SU-DHL-6 (cell line): ENCODE measurements at regions not wholly inside any gene's neighbourhood (a gene's known extent, or its start where the extent isn't known, plus 50 kb on each side); places are given as distances from the start of the nearest gene placed in this dataset.

Experiments used
- H2AFZ ChIP-seq: fragments of 200-600 bp; sonication (generic); 2 replicates; pipeline ENCODE4 v1.6.1; 2014; ENCODE audit warnings: low read depth, mild to moderate bottlenecking, moderate library complexity, mixed read lengths, antibody characterized with exemption, low read length; ENCODE audit not compliant: severe bottlenecking
- H3F3A ChIP-seq: fragments of 200-600 bp; shearing (Covaris generic); 2 replicates; pipeline ENCODE4 v1.6.0; 2016; ENCODE audit warnings: antibody characterized with exemption, mild to moderate bottlenecking; ENCODE audit not compliant: insufficient read depth
- H3K27ac ChIP-seq: fragments of 200-600 bp; sonication (generic); 2 replicates; pipeline ENCODE4 v1.5.1; 2016; ENCODE audit warnings: low read depth, mild to moderate bottlenecking, low read length, moderate library complexity, mixed read lengths
- H3K27me3 ChIP-seq: fragments of 200-600 bp; sonication (generic), shearing (Covaris generic); 2 replicates; pipeline ENCODE4 v1.6.0; 2014; ENCODE audit warnings: mild to moderate bottlenecking, low read length
- H3K36me3 ChIP-seq: fragments of 200-600 bp; sonication (generic); 2 replicates; pipeline ENCODE4 v1.6.1; 2014; ENCODE audit warnings: mild to moderate bottlenecking, low read length, mixed read lengths
- H3K4me2 ChIP-seq: fragments of 300-600, 200-600 bp; shearing (Covaris generic), sonication (generic); 2 replicates; pipeline ENCODE4 v1.6.0; 2014; ENCODE audit warnings: low read length, low read depth, mild to moderate bottlenecking; ENCODE audit not compliant: poor library complexity, severe bottlenecking
- H3K4me3 ChIP-seq: fragments of 200-600 bp; sonication (generic); 2 replicates; pipeline ENCODE4 v1.5.1; 2014; ENCODE audit warnings: antibody characterized with exemption, low read length, mild to moderate bottlenecking, mixed read lengths; ENCODE audit not compliant: insufficient read depth, poor library complexity, severe bottlenecking
- H3K79me2 ChIP-seq: fragments of 200-600 bp; sonication (generic); 2 replicates; pipeline ENCODE4 v1.6.1; 2014; ENCODE audit warnings: mild to moderate bottlenecking, low read length, moderate library complexity; ENCODE audit not compliant: insufficient read depth
- H3K9ac ChIP-seq: fragments of 200-600 bp; sonication (generic); 2 replicates; pipeline ENCODE4 v1.7.0; 2014; ENCODE audit warnings: mild to moderate bottlenecking, low read length
- H3K9me2 ChIP-seq: fragments of 200-600 bp; sonication (generic); replicated peaks from 2 replicates; pipeline ENCODE4 v1.6.1; 2014; ENCODE audit warnings: low read length; ENCODE audit not compliant: insufficient read depth
- H3K9me3 ChIP-seq: fragments of 200-600 bp; sonication (generic); 2 replicates; pipeline ENCODE4 v1.6.1; 2014; ENCODE audit warnings: low read length, mixed read lengths; ENCODE audit not compliant: insufficient read depth
- H4K20me1 ChIP-seq: fragments of 200-600 bp; sonication (generic); 2 replicates; pipeline ENCODE4 v1.6.1; 2014; ENCODE audit warnings: low read depth, mild to moderate bottlenecking, antibody characterized with exemption, low read length, moderate library complexity, mixed read lengths
- EZH2phosphoT487 ChIP-seq: fragments of 200-600 bp; sonication (generic), shearing (Covaris generic); conservative IDR thresholded peaks from 2 replicates; pipeline ENCODE4 v1.6.1; 2018; ENCODE audit warnings: mild to moderate bottlenecking, antibody characterized with exemption, low read length, moderate library complexity, mixed read lengths
- TF ChIP-seq, protein P1 (sequence below): fragments of 200-600 bp; sonication (generic); IDR thresholded peaks from one replicate; pipeline ENCODE4 v1.5.1; 2017; ENCODE audit warnings: antibody characterized with exemption, mild to moderate bottlenecking, low read length, moderate library complexity; ENCODE audit not compliant: insufficient read depth, poor library complexity, severe bottlenecking

DNA sequence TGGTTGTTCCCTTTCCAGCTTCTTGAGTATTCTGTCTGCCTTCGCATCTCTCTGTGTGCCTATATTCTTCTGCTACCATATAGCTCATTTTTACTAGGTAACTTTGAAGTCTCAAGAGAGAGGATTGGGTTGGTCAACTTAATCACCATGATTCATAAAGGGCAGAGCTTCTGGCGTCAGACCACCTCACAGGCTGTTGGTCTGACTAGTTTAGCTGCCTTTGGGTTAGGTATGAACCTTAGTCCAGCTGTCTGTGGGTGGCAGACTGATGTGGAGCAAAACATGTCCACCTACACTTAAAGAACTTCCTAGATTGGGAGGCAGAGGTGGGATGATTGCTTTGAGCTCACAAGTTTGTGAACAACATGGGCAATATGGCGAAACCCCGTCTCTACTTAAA lies 192.2 kb upstream of the SGK1 start:
- H2AFZ ChIP-seq = no peak overlapping the region
- no peak overlapping the region for H3K4me3 ChIP-seq
- H4K20me1 ChIP-seq = no peaks in the 10 kb centered on the region
- no peak overlapping the region for H3K4me2 ChIP-seq
- no peaks in the 10 kb centered on the region for H3K79me2 ChIP-seq
- no peaks in the 10 kb centered on the region for H3F3A ChIP-seq
- no peaks in the 10 kb centered on the region for H3K27me3 ChIP-seq
- no peaks in the 10 kb centered on the region for H3K9me2 ChIP-seq
- H3K36me3 ChIP-seq = no peaks in the 10 kb centered on the region
- H3K27ac ChIP-seq = no peak overlapping the region
- TF ChIP-seq, protein P1, sequence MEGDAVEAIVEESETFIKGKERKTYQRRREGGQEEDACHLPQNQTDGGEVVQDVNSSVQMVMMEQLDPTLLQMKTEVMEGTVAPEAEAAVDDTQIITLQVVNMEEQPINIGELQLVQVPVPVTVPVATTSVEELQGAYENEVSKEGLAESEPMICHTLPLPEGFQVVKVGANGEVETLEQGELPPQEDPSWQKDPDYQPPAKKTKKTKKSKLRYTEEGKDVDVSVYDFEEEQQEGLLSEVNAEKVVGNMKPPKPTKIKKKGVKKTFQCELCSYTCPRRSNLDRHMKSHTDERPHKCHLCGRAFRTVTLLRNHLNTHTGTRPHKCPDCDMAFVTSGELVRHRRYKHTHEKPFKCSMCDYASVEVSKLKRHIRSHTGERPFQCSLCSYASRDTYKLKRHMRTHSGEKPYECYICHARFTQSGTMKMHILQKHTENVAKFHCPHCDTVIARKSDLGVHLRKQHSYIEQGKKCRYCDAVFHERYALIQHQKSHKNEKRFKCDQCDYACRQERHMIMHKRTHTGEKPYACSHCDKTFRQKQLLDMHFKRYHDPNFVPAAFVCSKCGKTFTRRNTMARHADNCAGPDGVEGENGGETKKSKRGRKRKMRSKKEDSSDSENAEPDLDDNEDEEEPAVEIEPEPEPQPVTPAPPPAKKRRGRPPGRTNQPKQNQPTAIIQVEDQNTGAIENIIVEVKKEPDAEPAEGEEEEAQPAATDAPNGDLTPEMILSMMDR = no peak
- TF ChIP-seq EZH2phosphoT487 = no peak
- no peaks in the 10 kb centered on the region for H3K9me3 ChIP-seq
- no peak overlapping the region for H3K9ac ChIP-seq

DNA sequence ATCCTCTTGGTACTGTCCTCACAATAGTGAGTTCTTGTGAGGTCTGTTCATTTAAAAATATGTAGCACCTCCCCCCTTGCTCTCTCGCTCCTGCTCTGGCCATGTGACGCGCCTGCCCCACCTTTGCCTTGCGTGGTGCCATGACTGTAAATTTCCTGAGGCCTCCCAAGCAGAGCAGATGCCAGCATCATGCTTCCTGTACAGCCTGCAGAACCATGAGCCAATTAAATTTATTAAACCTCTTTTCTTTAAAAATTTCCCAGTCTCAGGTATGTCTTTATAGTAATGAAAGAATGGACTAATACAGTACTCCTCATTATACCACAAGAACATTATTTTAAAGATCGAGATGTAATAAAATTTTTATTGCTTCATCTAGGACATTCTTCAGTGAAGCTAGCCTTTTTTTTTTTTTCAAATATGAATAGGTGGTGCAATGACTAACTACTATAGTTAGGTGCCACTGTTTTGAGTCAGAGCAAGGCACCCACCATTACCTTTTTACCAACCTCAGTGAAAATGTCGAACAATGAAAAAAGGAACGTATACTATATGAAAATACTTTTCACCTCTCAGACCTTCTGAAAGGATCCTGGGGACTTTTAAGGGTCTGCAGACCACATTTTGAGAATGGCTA lies 191.1 kb upstream of the SGK1 start:
- no peak overlapping the region for H3K9ac ChIP-seq
- H3K9me3 ChIP-seq = no peaks in the 10 kb centered on the region
- no peaks in the 10 kb centered on the region for H3F3A ChIP-seq
- H3K36me3 ChIP-seq = no peaks in the 10 kb centered on the region
- no peak overlapping the region for H3K4me3 ChIP-seq
- H4K20me1 ChIP-seq = no peaks in the 10 kb centered on the region
- H2AFZ ChIP-seq = no peak overlapping the region
- H3K79me2 ChIP-seq = no peaks in the 10 kb centered on the region
- no peak overlapping the region for H3K4me2 ChIP-seq
- no peaks in the 10 kb centered on the region for H3K9me2 ChIP-seq
- H3K27me3 ChIP-seq = no peaks in the 10 kb centered on the region
- no peak overlapping the region for H3K27ac ChIP-seq
- TF ChIP-seq, protein P1 = no peak
- no peak for TF ChIP-seq EZH2phosphoT487

DNA sequence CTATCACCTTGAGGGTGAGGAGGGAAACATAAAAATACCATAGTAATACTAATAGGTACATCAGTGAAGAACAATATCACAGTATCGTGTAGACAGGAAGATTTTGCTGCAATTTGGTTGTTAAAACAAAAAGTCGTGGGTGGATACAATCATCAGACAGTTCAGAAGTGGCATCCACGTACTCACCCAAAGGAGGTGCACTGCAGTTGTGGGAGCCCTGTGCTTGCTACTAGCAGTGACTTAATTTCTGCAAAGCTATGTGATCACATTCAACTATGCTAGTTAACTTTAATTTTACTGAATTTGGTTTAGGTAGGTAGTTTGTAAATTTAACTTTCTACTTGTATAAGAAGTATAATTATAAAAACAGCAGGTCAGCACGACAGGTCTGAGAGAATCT lies 188.2 kb upstream of the SGK1 start:
- Histone ChIP-seq H3F3A (no peaks in the 10 kb centered on the region), H3K27ac (no peak overlapping the region), H3K27me3 (no peaks in the 10 kb centered on the region), H3K4me2 (no peak overlapping the region), H3K9ac (no peak overlapping the region), H3K9me2 (no peaks in the 10 kb centered on the region), H3K79me2 (no peaks in the 10 kb centered on the region), H3K4me3 (no peak overlapping the region), H4K20me1 (no peaks in the 10 kb centered on the region), H3K9me3 (no peaks in the 10 kb centered on the region), H3K36me3 (no peaks in the 10 kb centered on the region), H2AFZ (peak overlapping the region; percentile 14)
- no peak for TF ChIP-seq EZH2phosphoT487
- TF ChIP-seq, protein P1 = no peak
